ENCODE measurements at regions not wholly inside any gene's neighbourhood (a gene's known extent, or its start where the extent isn't known, plus 50 kb on each side); places are given as distances from the start of the nearest gene placed in this dataset.

DNA sequence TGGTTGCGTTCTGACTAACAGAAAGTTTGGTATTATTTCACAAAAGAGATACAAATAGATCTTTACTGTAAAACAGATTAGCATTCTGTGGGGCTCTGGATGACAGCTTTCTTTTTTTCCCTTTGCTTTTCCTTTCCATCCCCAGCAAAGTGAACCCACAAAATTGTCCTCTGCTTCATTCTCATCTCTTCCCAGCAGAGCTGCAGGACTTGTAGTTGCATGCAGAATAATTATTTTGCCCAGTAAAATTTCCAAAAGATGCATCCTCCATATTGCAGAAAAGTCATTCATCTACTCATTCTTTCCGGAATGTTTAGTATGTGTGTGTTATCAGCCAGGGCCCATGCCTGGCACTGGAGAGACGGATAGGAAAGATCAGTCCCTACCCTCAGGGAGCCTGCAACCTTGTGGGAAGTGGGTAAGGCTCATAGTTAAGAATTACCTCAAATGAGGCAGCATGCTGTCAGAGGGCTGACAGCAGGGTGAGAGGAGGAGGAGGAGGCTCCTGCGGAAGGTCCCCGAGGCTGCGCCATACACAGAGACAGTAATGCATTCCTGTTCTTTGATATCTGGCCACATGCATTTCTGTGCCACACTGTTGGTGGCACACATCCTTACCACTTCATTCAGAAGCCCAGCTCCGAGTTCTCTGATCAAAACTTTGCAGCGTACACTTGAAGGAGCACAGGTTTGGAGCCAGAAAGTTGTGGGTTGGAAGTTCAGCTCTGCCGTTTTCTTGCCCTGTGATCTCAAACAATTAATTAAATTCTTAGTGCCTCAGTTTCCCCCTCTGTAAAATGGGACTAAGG, 225.4 kb downstream of the MYCN start:
- no peak overlapping the region for H3K27ac Mint-ChIP-seq (ENCODE audit: unreplicated experiment)
- H3K9me3 Mint-ChIP-seq (ENCODE audit: unreplicated experiment) = peaks cover 1% of the 10 kb centered on the region
- TF ChIP-seq, protein P1, sequence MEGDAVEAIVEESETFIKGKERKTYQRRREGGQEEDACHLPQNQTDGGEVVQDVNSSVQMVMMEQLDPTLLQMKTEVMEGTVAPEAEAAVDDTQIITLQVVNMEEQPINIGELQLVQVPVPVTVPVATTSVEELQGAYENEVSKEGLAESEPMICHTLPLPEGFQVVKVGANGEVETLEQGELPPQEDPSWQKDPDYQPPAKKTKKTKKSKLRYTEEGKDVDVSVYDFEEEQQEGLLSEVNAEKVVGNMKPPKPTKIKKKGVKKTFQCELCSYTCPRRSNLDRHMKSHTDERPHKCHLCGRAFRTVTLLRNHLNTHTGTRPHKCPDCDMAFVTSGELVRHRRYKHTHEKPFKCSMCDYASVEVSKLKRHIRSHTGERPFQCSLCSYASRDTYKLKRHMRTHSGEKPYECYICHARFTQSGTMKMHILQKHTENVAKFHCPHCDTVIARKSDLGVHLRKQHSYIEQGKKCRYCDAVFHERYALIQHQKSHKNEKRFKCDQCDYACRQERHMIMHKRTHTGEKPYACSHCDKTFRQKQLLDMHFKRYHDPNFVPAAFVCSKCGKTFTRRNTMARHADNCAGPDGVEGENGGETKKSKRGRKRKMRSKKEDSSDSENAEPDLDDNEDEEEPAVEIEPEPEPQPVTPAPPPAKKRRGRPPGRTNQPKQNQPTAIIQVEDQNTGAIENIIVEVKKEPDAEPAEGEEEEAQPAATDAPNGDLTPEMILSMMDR (IDR thresholded peaks at IDR 0.05; ENCODE audit: partially characterized antibody, unreplicated experiment) = no peak
- no peaks in the 10 kb centered on the region for H3K36me3 Mint-ChIP-seq (ENCODE audit: unreplicated experiment)
- no peak overlapping the region for H3K4me3 Mint-ChIP-seq (ENCODE audit: unreplicated experiment)
- DNase-seq = no peak
- no peaks in the 10 kb centered on the region for H3K27me3 Mint-ChIP-seq (ENCODE audit: unreplicated experiment)
- H3K4me1 Mint-ChIP-seq (ENCODE audit: low read depth, unreplicated experiment) = peaks cover 7% of the 10 kb centered on the region

GRCh38 chr2:16162491-16163040, 222.2 kb downstream of the MYCN start:
- no peak for DNase-seq
- H3K4me3 Mint-ChIP-seq (ENCODE audit: unreplicated experiment) = no peak overlapping the region
- H3K4me1 Mint-ChIP-seq (ENCODE audit: low read depth, unreplicated experiment) = peaks cover 3% of the 10 kb centered on the region
- H3K27ac Mint-ChIP-seq (ENCODE audit: unreplicated experiment) = no peak overlapping the region
- peaks cover 1% of the 10 kb centered on the region for H3K9me3 Mint-ChIP-seq (ENCODE audit: unreplicated experiment)
- TF ChIP-seq, protein P1 (IDR thresholded peaks at IDR 0.05; ENCODE audit: partially characterized antibody, unreplicated experiment) = no peak
- no peaks in the 10 kb centered on the region for H3K36me3 Mint-ChIP-seq (ENCODE audit: unreplicated experiment)
- no peaks in the 10 kb centered on the region for H3K27me3 Mint-ChIP-seq (ENCODE audit: unreplicated experiment)

- no peak overlapping the region for H3K27ac Mint-ChIP-seq (ENCODE audit: unreplicated experiment)
- H3K27me3 Mint-ChIP-seq (ENCODE audit: unreplicated experiment) = no peaks in the 10 kb centered on the region
- TF ChIP-seq, protein P1 (IDR thresholded peaks at IDR 0.05; ENCODE audit: partially characterized antibody, unreplicated experiment) = no peak
- no peak for DNase-seq
- no peak overlapping the region for H3K4me3 Mint-ChIP-seq (ENCODE audit: unreplicated experiment)
- peaks cover 1% of the 10 kb centered on the region for H3K9me3 Mint-ChIP-seq (ENCODE audit: unreplicated experiment)
- no peaks in the 10 kb centered on the region for H3K4me1 Mint-ChIP-seq (ENCODE audit: low read depth, unreplicated experiment)
- no peaks in the 10 kb centered on the region for H3K36me3 Mint-ChIP-seq (ENCODE audit: unreplicated experiment)
Measured at GRCh38 chr2:16161768-16162490, 221.6 kb downstream of the MYCN start.

DNA sequence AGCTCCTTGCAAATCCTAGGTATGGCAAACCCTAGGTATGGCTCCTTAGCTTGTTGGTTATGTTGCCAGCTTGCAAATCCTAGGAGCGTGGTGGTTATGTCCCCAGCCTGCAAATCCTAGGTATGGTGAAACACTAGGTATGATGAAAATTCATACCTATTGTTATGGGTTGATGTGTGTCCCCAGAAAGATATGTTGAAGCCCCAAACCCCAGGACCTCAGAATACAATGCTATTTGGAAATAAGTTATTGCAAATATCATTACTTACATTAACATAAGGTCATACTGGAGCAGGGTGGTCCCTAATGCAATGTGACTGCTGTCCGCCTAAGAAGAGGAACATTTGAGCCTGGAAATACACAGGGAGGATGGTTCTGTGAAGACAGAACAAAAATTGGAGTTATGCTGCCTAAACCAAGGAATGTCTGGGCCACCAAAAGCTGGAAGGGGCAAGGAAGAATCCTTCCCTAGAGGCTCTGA, 220.8 kb downstream of the MYCN start:
- Mint-ChIP-seq H3K36me3 (ENCODE audit: unreplicated experiment) (no peaks in the 10 kb centered on the region), H3K4me1 (ENCODE audit: low read depth, unreplicated experiment) (no peaks in the 10 kb centered on the region), H3K27ac (ENCODE audit: unreplicated experiment) (no peak overlapping the region), H3K9me3 (ENCODE audit: unreplicated experiment) (peaks cover 1% of the 10 kb centered on the region), H3K4me3 (ENCODE audit: unreplicated experiment) (no peak overlapping the region), H3K27me3 (ENCODE audit: unreplicated experiment) (no peaks in the 10 kb centered on the region)
- DNase-seq = no peak
- TF ChIP-seq, protein P1 (IDR thresholded peaks at IDR 0.05; ENCODE audit: partially characterized antibody, unreplicated experiment) = no peak
